HEK293 (cell line): ENCODE measurements at regions not wholly inside any gene's neighbourhood (a gene's known extent, or its start where the extent isn't known, plus 50 kb on each side); places are given as distances from the start of the nearest gene placed in this dataset.

ENCODE experiments used
- CTCF ChIA-PET: fragments of 350-600 bp; formaldehyde crosslinking; extraction: SDS; loops from one replicate; lab custom pipeline; 2021; ENCODE audit warnings: antibody characterized with exemption; lab: Yijun Ruan, JAX
- POLR2A ChIA-PET: fragments of 300-600 bp; formaldehyde crosslinking; extraction: SDS; loops from one replicate; lab custom pipeline; 2020; ENCODE audit warnings: antibody characterized with exemption, inconsistent platforms; lab: Yijun Ruan, JAX
- H3K27ac ChIP-seq: fragments of 200-500 bp; sonication (Bioruptor generic); 2 replicates; pipeline ENCODE4 v1.5.1; 2014; ENCODE audit warnings: low read depth, low read length, control low read depth, inconsistent platforms; ENCODE audit errors: extremely low read depth
- H3K36me3 ChIP-seq, 2 experiments: fragments of 200-500 bp in 1 of 2; sonication (Bioruptor generic) in 1 of 2; 1 replicate in 1 of 2; 2 replicates in 1 of 2; pipeline ENCODE4 v1.5.1; 2014 to 2017; ENCODE audit warnings: inconsistent platforms in 2 of 2, low read length in 2 of 2; ENCODE audit not compliant: control insufficient read depth in 2 of 2, insufficient read depth in 1 of 2
- H3K4me1 ChIP-seq: fragments of 200-500 bp; sonication (Bioruptor generic); 2 replicates; pipeline ENCODE4 v1.5.1; 2014; ENCODE audit warnings: mild to moderate bottlenecking, low read length, inconsistent platforms; ENCODE audit not compliant: control insufficient read depth, insufficient read depth
- H3K4me3 ChIP-seq: 2 replicates; pipeline ENCODE4 v1.5.1; 2011; ENCODE audit warnings: low read depth, mild to moderate bottlenecking, control low read depth, low read length, moderate library complexity
- H3K9me3 ChIP-seq: fragments of 200-500 bp; sonication (Bioruptor generic); 2 replicates; pipeline ENCODE4 v1.5.1; 2014; ENCODE audit warnings: low read depth, low read length, inconsistent platforms; ENCODE audit not compliant: control insufficient read depth, insufficient read depth
- EGR2 ChIP-seq: fragments of 450-650 bp; formaldehyde crosslinking; IDR thresholded peaks from 2 replicates; pipeline ENCODE4 v1.5.1; 2016; ENCODE audit warnings: low read depth, missing biosample characterization, missing genetic modification characterization
- GLIS1 ChIP-seq: fragments of 450-650 bp; formaldehyde crosslinking; IDR thresholded peaks from 2 replicates; pipeline ENCODE4 v1.5.1; 2016; ENCODE audit warnings: missing biosample characterization, missing genetic modification characterization
- GLIS2 ChIP-seq: fragments of 450-650 bp; formaldehyde crosslinking; IDR thresholded peaks from 2 replicates; pipeline ENCODE4 v1.5.1; 2016; ENCODE audit warnings: missing biosample characterization, missing genetic modification characterization
- HOXC10 ChIP-seq: sonication (generic); formaldehyde crosslinking; IDR thresholded peaks from 2 replicates; pipeline ENCODE4 v1.8.1; 2023; ENCODE audit warnings: mild to moderate bottlenecking, missing genetic modification reagents
- HOXD13 ChIP-seq: sonication (generic); formaldehyde crosslinking; IDR thresholded peaks from 2 replicates; pipeline ENCODE4 v1.8.0; 2022; ENCODE audit warnings: missing genetic modification reagents, borderline replicate concordance
- IKZF3 ChIP-seq: fragments of 450-650 bp; IDR thresholded peaks from 2 replicates; pipeline ENCODE4 v1.5.0; 2018; ENCODE audit warnings: missing biosample characterization, mild to moderate bottlenecking, missing genetic modification characterization, moderate library complexity
- SP7 ChIP-seq: fragments of 450-650 bp; formaldehyde crosslinking; IDR thresholded peaks from 2 replicates; pipeline ENCODE4 v1.5.1; 2016; ENCODE audit warnings: missing biosample characterization, missing genetic modification characterization
- ZBTB1 ChIP-seq: fragments of 450-650 bp; formaldehyde crosslinking; IDR thresholded peaks from 2 replicates; pipeline ENCODE4 v1.5.1; 2016; ENCODE audit warnings: missing biosample characterization, missing genetic modification characterization
- ZBTB48 ChIP-seq: fragments of 450-650 bp; formaldehyde crosslinking; IDR thresholded peaks from 2 replicates; pipeline ENCODE4 v1.5.1; 2016; ENCODE audit warnings: missing biosample characterization, missing genetic modification characterization
- ZFP69B ChIP-seq: fragments of 450-650 bp; formaldehyde crosslinking; IDR thresholded peaks from 2 replicates; pipeline ENCODE4 v1.5.1; 2016; ENCODE audit warnings: missing biosample characterization, missing genetic modification characterization
- ZNF10 ChIP-seq: fragments of 450-650 bp; formaldehyde crosslinking; IDR thresholded peaks from 2 replicates; pipeline ENCODE4 v1.5.1; 2017; ENCODE audit warnings: missing biosample characterization, missing genetic modification characterization
- ZNF211 ChIP-seq: fragments of 450-650 bp; formaldehyde crosslinking; IDR thresholded peaks from 2 replicates; pipeline ENCODE4 v1.5.1; 2016; ENCODE audit warnings: low read depth, missing biosample characterization, missing genetic modification characterization
- ZNF248 ChIP-seq: fragments of 450-650 bp; formaldehyde crosslinking; IDR thresholded peaks from 2 replicates; pipeline ENCODE4 v1.5.1; 2017; ENCODE audit warnings: missing biosample characterization, missing genetic modification characterization
- ZNF266 ChIP-seq: fragments of 450-650 bp; formaldehyde crosslinking; IDR thresholded peaks from 2 replicates; pipeline ENCODE4 v1.5.1; 2016; ENCODE audit warnings: missing biosample characterization, missing genetic modification characterization, low read depth
- ZNF324 ChIP-seq: fragments of 450-650 bp; formaldehyde crosslinking; IDR thresholded peaks from 2 replicates; pipeline ENCODE4 v1.5.1; 2016; ENCODE audit warnings: missing biosample characterization, missing genetic modification characterization
- ZNF391 ChIP-seq: fragments of 450-650 bp; formaldehyde crosslinking; IDR thresholded peaks from 2 replicates; pipeline ENCODE4 v1.5.1; 2016; ENCODE audit warnings: low read depth, missing biosample characterization, missing genetic modification characterization, borderline replicate concordance
- ZNF398 ChIP-seq: fragments of 450-650 bp; formaldehyde crosslinking; IDR thresholded peaks from 2 replicates; pipeline ENCODE4 v1.5.1; 2017; ENCODE audit warnings: missing biosample characterization, missing genetic modification characterization
- ZNF48 ChIP-seq: fragments of 450-650 bp; formaldehyde crosslinking; IDR thresholded peaks from 2 replicates; pipeline ENCODE4 v1.5.1; 2016; ENCODE audit warnings: missing biosample characterization, missing genetic modification characterization
- ZNF514 ChIP-seq: fragments of 450-650 bp; formaldehyde crosslinking; IDR thresholded peaks from 2 replicates; pipeline ENCODE4 v1.5.1; 2016; ENCODE audit warnings: missing biosample characterization, missing genetic modification characterization
- ZNF521 ChIP-seq: fragments of 450-650 bp; formaldehyde crosslinking; IDR thresholded peaks from 2 replicates; pipeline ENCODE4 v1.5.1; 2017; ENCODE audit warnings: missing biosample characterization, mild to moderate bottlenecking, missing genetic modification characterization
- ZNF560 ChIP-seq: fragments of 450-650 bp; formaldehyde crosslinking; IDR thresholded peaks from 2 replicates; pipeline ENCODE4 v1.5.1; 2017; ENCODE audit warnings: missing biosample characterization, missing genetic modification characterization, borderline replicate concordance
- ZNF580 ChIP-seq: fragments of 450-650 bp; formaldehyde crosslinking; IDR thresholded peaks from 2 replicates; pipeline ENCODE4 v1.5.1; 2016; ENCODE audit warnings: missing biosample characterization, missing genetic modification characterization
- ZNF600 ChIP-seq: fragments of 450-650 bp; formaldehyde crosslinking; IDR thresholded peaks from 2 replicates; pipeline ENCODE4 v1.5.1; 2016; ENCODE audit warnings: missing biosample characterization, missing genetic modification characterization
- ZNF660 ChIP-seq: fragments of 450-650 bp; IDR thresholded peaks from 2 replicates; pipeline ENCODE4 v1.5.1; 2018; ENCODE audit warnings: missing biosample characterization, mild to moderate bottlenecking, missing genetic modification characterization
- ZNF76 ChIP-seq: fragments of 450-650 bp; formaldehyde crosslinking; IDR thresholded peaks from 2 replicates; pipeline ENCODE4; 2016; ENCODE audit warnings: low read depth, missing biosample characterization, missing genetic modification characterization, borderline replicate concordance
- ZNF768 ChIP-seq: fragments of 450-650 bp; formaldehyde crosslinking; IDR thresholded peaks from 2 replicates; pipeline ENCODE4 v1.5.1; 2018; ENCODE audit warnings: missing biosample characterization, mild to moderate bottlenecking, missing genetic modification characterization
- ZNF777 ChIP-seq: fragments of 450-650 bp; formaldehyde crosslinking; IDR thresholded peaks from 2 replicates; pipeline ENCODE4 v1.5.1; 2017; ENCODE audit warnings: missing biosample characterization, missing genetic modification characterization, borderline replicate concordance
- ZSCAN16 ChIP-seq: fragments of 450-650 bp; formaldehyde crosslinking; IDR thresholded peaks from 2 replicates; pipeline ENCODE4 v1.5.1; 2016; ENCODE audit warnings: missing biosample characterization, missing genetic modification characterization
- ZXDB ChIP-seq: fragments of 450-650 bp; formaldehyde crosslinking; IDR thresholded peaks from 2 replicates; pipeline ENCODE4 v1.5.1; 2016; ENCODE audit warnings: missing biosample characterization, missing genetic modification characterization

GRCh38 chr12:124514145-124514995, 53.0 kb downstream of the NCOR2 start (continued):
- 0 out of 2 replicates have a peak, but pooled peaks have one; percentile 9 for TF ChIP-seq ZNF76 (tag by site-specific recombination)
- no peak for TF ChIP-seq ZBTB1 (tag by site-specific recombination)
- TF ChIP-seq ZNF521 (tag by site-specific recombination): no peak
- TF ChIP-seq ZNF248 (tag by site-specific recombination): no peak
- TF ChIP-seq ZNF48: no peak
- TF ChIP-seq ZNF391 (tag by site-specific recombination): no peak
- TF ChIP-seq ZNF560 (tag by site-specific recombination): no peak

- no peak overlapping the region for H3K27ac ChIP-seq
- TF ChIP-seq HOXD13 (CRISPR knock-in tag) (no peak), ZNF768 (peak; percentile 92), ZNF580 (0 out of 2 replicates have a peak, but pooled peaks have one; percentile 9), ZNF10 (peak; percentile 87), ZNF514 (tag by site-specific recombination) (0 out of 2 replicates have a peak, but pooled peaks have one; percentile 59)
- H3K4me1 ChIP-seq: peaks cover 32% of the 10 kb centered on the region
- H3K36me3 ChIP-seq: peaks cover 0 to 12% of the 10 kb centered on the region in 2 experiments; a peak in 2 of 3 replicates
- POLR2A ChIA-PET: interaction anchor here (1.0 kb wide), 1 partner anchor 401 kb away, joined by 4 read pairs; the partner anchor contains the start of gene UBC
- H3K4me3 ChIP-seq: no peak overlapping the region
- CTCF ChIA-PET: interaction anchor here (0.7 kb wide), 1 partner anchor 12 kb away, joined by 3 read pairs; no protein-coding TSS in a partner anchor
- no peaks in the 10 kb centered on the region for H3K9me3 ChIP-seq
Measured at GRCh38 chr12:124513297-124513867, 54.0 kb downstream of the NCOR2 start.

GRCh38 chr12:124512667-124513296, 54.6 kb downstream of the NCOR2 start:
- H3K9me3 ChIP-seq: no peaks in the 10 kb centered on the region
- H3K4me1 ChIP-seq: peaks cover 29% of the 10 kb centered on the region
- no peak overlapping the region for H3K27ac ChIP-seq
- peak overlapping the region; percentile 15 for H3K4me3 ChIP-seq
- peaks cover 0 to 12% of the 10 kb centered on the region in 2 experiments; a peak in 2 of 3 replicates for H3K36me3 ChIP-seq
- POLR2A ChIA-PET: interaction anchor here (1.0 kb wide), 1 partner anchor 402 kb away, joined by 4 read pairs; the partner anchor contains the start of gene UBC
- CTCF ChIA-PET: interaction anchor here (1.3 kb wide), 1 partner anchor 11 kb away, joined by 5 read pairs; no protein-coding TSS in a partner anchor
- TF ChIP-seq ZNF660 (tag by site-specific recombination) (0 out of 2 replicates have a peak, but pooled peaks have one; percentile 24), IKZF3 (tag by site-specific recombination) (peak; percentile 26; the same call in 1 of the 2 replicates), ZNF211 (no peak), SP7 (tag by site-specific recombination) (peak; percentile 79), ZFP69B (peak; percentile 94), ZNF777 (no peak), ZNF266 (tag by site-specific recombination) (no peak), ZSCAN16 (no peak), GLIS1 (tag by site-specific recombination) (peak; percentile 66), ZXDB (0 out of 2 replicates have a peak, but pooled peaks have one; percentile 14), ZNF398 (tag by site-specific recombination) (peak; percentile 49), GLIS2 (tag by site-specific recombination) (peak; percentile 94), EGR2 (tag by site-specific recombination) (peak; percentile 93), ZNF600 (0 out of 2 replicates have a peak, but pooled peaks have one; percentile 12), ZNF324 (tag by site-specific recombination) (no peak), ZBTB48 (no peak; the same call in none of the 2 replicates), HOXC10 (CRISPR knock-in tag) (no peak)
